ENCODE measurements at regions not wholly inside any gene's neighbourhood (a gene's known extent, or its start where the extent isn't known, plus 50 kb on each side); places are given as distances from the start of the nearest gene placed in this dataset.

DNA sequence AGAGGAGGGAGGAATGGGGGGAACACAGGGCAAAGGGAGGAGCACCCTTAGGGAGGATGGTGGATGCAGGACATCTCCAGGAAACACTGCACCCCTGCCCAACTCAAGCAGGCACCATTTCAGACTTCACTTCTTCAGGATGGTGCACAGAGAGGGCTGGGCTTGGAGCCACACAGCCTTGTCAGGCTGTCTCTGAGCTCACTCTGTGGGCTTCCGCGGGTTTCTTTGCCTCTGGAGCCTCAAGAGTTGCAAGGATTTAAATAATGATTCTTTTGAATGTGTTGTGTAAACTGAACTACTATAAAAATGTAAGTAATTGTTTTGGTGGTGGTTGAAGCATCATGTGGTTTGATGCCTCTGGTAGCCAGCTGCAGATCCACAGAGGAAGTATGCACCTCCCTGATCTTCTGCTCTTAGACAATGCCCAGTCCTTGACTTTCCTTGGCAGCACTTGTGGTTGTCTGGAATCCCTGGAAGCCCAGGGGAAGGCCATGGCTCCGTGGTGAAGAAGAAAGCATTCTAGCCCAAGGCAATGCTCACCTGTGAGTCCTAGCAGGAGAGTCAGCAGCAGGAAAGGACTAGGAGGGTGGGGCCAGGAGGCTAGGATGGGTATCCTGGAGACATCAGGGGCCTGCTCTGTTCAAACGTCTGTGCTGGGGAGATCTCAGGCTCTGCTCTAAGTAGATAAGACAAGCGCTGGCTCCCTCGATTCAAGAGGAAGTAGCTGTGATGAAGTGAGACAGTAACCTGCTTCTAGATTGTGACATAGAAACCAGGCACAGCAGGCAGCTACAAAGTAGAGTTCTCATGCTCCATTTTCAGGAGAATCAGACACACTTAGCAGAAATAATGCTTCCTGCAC lies 50.2 kb upstream of the SIRPG start:
- DNase-seq, result no peak
